D721Med (cell line): ENCODE measurements at regions not wholly inside any gene's neighbourhood (a gene's known extent, or its start where the extent isn't known, plus 50 kb on each side); places are given as distances from the start of the nearest gene placed in this dataset.

Source experiments
- DNase-seq: peaks from one replicate; pipeline ENCODE4 v3.0.0; 2011; ENCODE audit warnings: low spot score; ENCODE audit not compliant: insufficient read length
- FAIRE-seq: peaks from 2 replicates; lab custom pipeline; 2011; peaks lifted over from hg19 to GRCh38; lab: Jason Lieb, UNC
- TF ChIP-seq, protein P1 (sequence below): IDR thresholded peaks from 2 replicates; pipeline ENCODE4 v1.5.1; 2012; ENCODE audit warnings: mild to moderate bottlenecking, control low read depth; ENCODE audit not compliant: insufficient read depth; ENCODE audit errors: missing control alignments

DNA sequence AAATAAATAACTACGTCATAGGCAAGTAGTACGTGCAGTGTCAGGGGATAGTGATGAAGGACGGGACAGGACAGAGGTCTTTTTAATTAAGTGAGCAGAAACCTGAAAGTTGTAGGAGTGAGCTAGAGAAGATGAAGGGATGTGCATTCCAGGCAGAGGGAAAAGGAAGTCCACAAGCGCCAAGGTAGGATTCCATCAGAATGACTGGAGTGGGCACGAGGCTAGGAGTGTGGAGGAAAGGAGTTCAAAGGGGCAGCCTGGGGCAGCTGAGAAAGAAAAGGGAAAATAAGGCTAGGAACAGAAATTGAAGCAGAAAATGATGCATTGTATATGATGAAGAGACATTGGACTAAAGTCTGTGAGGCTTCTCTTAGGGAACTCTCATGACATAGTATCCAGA is 192.2 kb upstream of the TLL1 start:
- no peak for FAIRE-seq

DNA sequence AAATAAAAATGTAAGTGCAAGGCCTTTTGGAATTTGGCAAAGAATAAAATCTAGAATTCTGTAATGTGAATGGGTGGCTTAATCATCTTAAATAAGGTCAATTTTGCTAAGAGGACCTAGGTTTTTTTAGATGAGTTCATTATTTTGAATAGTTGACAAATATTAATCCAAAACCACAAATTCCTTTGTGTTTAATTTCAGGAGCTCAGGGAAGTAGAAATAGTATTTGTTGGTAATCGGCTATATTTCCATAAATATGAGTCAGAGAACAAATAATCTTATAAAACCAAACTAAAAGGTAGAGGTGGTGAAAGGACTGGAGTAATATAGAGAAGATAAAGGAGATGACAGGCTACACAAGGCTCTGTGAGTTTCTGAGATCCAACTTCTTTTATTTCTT is 190.4 kb upstream of the TLL1 start:
- DNase-seq (no peak), FAIRE-seq (peak; percentile 38)
- TF ChIP-seq, protein P1, sequence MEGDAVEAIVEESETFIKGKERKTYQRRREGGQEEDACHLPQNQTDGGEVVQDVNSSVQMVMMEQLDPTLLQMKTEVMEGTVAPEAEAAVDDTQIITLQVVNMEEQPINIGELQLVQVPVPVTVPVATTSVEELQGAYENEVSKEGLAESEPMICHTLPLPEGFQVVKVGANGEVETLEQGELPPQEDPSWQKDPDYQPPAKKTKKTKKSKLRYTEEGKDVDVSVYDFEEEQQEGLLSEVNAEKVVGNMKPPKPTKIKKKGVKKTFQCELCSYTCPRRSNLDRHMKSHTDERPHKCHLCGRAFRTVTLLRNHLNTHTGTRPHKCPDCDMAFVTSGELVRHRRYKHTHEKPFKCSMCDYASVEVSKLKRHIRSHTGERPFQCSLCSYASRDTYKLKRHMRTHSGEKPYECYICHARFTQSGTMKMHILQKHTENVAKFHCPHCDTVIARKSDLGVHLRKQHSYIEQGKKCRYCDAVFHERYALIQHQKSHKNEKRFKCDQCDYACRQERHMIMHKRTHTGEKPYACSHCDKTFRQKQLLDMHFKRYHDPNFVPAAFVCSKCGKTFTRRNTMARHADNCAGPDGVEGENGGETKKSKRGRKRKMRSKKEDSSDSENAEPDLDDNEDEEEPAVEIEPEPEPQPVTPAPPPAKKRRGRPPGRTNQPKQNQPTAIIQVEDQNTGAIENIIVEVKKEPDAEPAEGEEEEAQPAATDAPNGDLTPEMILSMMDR = no peak

More for the DNA sequence above, 192.2 kb upstream of the TLL1 start:
- no peak for DNase-seq
- TF ChIP-seq, protein P1 = no peak

DNA sequence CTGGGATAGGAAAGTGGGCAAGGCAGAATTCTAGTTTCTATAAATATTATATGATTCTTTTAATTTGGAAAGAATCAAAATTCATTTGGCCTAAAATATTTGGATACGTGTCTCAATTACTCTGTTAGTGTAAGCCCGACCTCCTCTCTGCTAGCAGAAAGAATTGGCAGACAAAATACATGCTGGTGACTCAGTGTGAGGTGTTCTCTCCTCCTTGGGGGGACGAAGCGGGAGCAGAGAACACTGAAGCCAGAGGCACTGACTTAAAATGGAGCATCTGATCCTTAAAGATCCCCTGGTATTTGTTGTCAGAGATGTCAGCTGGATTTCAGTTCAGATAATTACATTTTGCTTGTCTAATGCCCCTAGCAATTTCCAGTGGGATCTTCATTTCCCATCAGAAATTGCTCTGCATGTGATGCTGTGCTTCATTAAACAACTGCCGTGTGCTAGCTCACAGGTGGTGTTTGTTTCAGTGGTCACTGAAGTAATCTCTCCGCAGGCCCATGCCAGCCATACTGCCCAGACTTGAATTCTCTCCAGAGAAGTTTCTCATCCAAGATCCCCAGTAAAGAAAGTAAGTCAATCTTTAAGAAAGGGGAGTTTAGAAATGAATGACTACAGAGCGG is 188.7 kb upstream of the TLL1 start:
- DNase-seq = no peak
- FAIRE-seq = peak; percentile 44

DNA sequence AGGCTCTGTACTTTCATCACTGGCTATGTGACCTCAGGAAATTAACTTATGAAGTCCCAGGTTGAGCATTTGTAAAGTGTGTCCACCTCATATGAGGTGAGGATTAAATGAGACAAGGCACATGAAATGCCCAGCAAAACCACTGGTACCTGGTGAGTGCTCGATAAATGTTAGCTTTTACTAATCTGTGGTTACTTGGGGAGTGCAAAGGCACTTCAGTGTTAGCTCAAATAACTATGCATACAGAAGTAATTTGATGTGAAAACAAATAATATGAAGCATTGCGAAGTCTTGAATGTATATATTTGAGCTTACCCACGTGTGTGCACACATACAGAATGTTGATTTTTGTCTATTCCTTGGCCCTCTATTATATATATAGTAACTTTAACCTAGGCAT is 186.3 kb upstream of the TLL1 start:
- TF ChIP-seq, protein P1 = no peak
- DNase-seq (no peak), FAIRE-seq (peak; percentile 32)

More for the DNA sequence above, 188.7 kb upstream of the TLL1 start:
- TF ChIP-seq, protein P1 = no peak

DNA sequence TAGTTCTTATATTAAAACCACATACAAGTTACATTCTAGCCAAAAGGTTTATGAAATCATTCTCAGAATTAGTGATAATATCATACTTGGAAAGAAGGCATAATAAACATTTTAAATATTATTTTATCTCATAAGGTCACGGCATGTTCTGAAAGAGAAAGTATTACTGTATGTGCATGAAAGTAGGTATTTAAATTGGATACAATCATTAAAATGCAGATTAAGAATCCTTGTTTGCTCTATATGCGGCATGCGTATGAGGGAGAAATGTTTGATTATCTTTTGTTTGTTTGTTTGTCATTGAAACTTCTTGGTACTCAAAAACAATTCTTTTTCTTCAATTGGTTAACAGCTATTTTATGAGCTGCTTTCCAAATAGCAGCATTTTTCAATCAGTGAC is 183.9 kb upstream of the TLL1 start:
- peak; percentile 48 for FAIRE-seq
- TF ChIP-seq, protein P1 = no peak

DNA sequence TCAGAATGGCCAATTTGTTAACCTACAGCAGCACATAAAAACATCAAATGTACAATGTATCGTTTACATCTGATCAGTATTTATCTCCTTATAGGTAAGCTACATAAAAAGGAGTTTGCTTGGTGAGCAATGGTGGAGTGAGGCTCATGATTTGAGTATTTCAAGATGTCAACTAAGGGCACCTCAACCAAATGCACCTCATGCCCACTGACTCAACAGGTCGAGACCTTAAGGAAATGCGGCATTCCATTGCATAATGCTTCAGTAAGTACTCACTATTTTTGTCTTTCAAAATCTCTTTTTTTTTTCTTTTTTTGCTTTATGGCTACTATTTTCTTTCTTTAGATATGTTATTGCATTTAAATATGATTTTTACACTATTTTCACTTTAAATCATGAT is 181.0 kb upstream of the TLL1 start:
- FAIRE-seq = no peak
- no peak for DNase-seq
- TF ChIP-seq, protein P1 = no peak

More for the DNA sequence above, 183.9 kb upstream of the TLL1 start:
- DNase-seq = no peak

DNA sequence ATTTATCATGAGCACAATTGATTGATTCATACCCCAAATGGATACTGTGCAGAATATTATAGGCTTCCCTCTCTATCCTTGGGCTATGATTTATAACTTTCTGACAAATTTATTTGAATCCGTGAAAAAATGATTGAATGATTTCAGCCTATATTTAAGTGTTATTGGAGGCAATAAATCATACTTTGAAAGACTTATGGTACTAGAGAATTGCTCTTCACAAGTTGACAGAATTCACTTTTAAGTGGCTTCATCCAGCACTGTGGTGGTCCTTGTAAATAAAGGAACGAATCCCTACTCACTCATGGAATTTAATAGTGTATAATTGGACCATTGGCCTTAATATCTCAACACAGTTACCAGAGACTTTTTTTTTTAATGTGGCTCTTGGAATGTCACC is 174.8 kb upstream of the TLL1 start:
- FAIRE-seq = no peak
- TF ChIP-seq, protein P1 = no peak
- DNase-seq = no peak
